Choroid plexus epithelial cell (primary cell): ENCODE measurements at regions not wholly inside any gene's neighbourhood (a gene's known extent, or its start where the extent isn't known, plus 50 kb on each side); places are given as distances from the start of the nearest gene placed in this dataset.
"Not testable (repeated sequence)": the region's sequence is repeated elsewhere in the genome, so short reads cannot be mapped to it uniquely, and the experiment has no call there.

ENCODE experiments used
- DNase-seq: peaks from one replicate; pipeline ENCODE4 v3.0.0-alpha.2; 2010; ENCODE audit warnings: low read depth
- H3K4me3 ChIP-seq: 2 replicates; pipeline ENCODE4 v1.5.1; 2011; ENCODE audit warnings: low read depth, mild to moderate bottlenecking, control low read depth, low read length, moderate library complexity
- TF ChIP-seq, protein P1 (sequence below): conservative IDR thresholded peaks from 2 replicates; pipeline ENCODE4 v1.5.1; 2011; ENCODE audit warnings: low read depth, mild to moderate bottlenecking, control low read depth, inconsistent platforms, low read length, moderate library complexity

DNA sequence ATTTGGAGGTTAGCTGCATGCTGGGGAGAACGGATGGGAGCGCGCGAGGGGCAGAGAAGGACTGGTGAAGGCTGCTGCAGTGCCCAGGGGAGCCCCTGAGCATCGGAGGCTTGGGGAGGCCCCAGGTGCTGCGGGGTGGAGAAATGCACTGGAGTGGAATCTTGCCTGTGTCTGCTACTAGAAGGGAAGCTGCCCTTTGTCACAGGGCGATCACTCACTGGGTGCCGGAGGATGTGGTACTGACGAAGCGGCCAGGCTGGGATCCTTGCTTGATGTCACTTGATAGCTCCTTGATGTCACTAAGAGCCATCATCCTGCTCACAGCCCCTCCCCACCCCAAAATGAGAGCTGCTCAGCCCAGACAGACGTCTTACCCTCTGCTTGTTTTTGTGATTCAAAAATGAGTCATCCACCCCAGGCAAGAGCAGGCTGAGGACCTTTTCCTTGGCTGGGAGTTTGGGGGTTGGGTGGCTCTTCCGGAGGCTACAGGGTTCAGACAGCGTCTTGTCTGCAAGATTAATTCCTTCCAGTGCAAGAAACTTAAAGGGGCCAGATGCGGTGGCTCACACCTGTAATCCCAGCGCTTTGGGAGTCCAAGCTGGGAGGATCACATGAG, 62.6 kb upstream of the PMEPA1 start:
- DNase-seq: peak; percentile 66
- TF ChIP-seq, protein P1, sequence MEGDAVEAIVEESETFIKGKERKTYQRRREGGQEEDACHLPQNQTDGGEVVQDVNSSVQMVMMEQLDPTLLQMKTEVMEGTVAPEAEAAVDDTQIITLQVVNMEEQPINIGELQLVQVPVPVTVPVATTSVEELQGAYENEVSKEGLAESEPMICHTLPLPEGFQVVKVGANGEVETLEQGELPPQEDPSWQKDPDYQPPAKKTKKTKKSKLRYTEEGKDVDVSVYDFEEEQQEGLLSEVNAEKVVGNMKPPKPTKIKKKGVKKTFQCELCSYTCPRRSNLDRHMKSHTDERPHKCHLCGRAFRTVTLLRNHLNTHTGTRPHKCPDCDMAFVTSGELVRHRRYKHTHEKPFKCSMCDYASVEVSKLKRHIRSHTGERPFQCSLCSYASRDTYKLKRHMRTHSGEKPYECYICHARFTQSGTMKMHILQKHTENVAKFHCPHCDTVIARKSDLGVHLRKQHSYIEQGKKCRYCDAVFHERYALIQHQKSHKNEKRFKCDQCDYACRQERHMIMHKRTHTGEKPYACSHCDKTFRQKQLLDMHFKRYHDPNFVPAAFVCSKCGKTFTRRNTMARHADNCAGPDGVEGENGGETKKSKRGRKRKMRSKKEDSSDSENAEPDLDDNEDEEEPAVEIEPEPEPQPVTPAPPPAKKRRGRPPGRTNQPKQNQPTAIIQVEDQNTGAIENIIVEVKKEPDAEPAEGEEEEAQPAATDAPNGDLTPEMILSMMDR: no peak
- H3K4me3 ChIP-seq: no peak overlapping the region

GRCh38 chr20:57770852-57771720, 61.3 kb upstream of the PMEPA1 start:
- no peak overlapping the region for H3K4me3 ChIP-seq
- DNase-seq: no peak
- TF ChIP-seq, protein P1: no peak

GRCh38 chr20:57770401-57770800, 60.6 kb upstream of the PMEPA1 start:
- DNase-seq, H3K4me3 ChIP-seq: not testable (repeated sequence)

DNA sequence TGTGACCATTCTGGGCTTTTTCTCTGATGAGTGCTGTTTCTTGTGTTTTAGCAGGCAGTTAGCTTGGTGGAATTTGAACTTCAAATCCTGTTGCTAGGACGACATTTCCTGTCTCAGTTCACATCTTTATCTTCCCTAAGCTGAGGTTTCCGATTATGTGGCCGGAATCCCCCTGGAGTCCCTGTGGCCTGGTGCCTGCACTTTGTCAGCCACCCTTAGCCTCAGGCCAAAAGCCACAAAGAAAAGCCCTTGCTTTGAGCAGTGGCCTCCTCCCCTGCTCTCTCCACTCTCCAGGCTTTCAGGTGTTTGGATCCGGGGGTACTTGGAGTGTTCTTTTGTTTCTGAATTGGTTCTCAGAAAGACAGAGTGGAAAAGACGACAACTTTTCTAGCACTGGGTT, 59.9 kb upstream of the PMEPA1 start:
- TF ChIP-seq, protein P1: no peak
- H3K4me3 ChIP-seq: no peak overlapping the region
- DNase-seq: no peak

DNA sequence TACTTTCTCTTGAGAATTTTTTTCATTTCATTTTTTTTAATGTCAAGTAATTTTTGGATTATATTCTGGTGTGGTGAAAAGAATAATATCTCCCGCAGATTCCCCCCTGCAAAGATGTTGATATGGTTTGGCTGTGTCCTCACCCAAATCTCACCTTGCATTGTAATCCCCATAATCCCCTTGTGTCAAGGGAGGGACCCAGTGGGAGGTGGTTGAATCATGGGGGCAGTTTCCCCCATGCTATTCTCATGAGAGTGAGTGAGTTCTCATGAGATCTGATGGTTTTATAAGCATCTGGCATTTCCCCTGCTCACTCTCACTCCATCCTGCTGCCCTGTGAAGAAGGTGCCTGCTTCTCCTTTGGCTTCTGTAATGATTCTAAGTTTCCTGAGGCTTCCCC, 58.7 kb upstream of the PMEPA1 start:
- no peak for DNase-seq
- H3K4me3 ChIP-seq: no peak overlapping the region
- TF ChIP-seq, protein P1: no peak

GRCh38 chr20:57767441-57767840, 57.6 kb upstream of the PMEPA1 start:
- no peak overlapping the region for H3K4me3 ChIP-seq
- DNase-seq: no peak
- TF ChIP-seq, protein P1: no peak

GRCh38 chr20:57763235-57763595, 53.4 kb upstream of the PMEPA1 start:
- no peak for DNase-seq
- TF ChIP-seq, protein P1: no peak
- no peak overlapping the region for H3K4me3 ChIP-seq
